ENCODE measurements at regions not wholly inside any gene's neighbourhood (a gene's known extent, or its start where the extent isn't known, plus 50 kb on each side); places are given as distances from the start of the nearest gene placed in this dataset.
"Not testable (repeated sequence)": the region's sequence is repeated elsewhere in the genome, so short reads cannot be mapped to it uniquely, and the experiment has no call there.

- no peak overlapping the region for H3K4me3 Mint-ChIP-seq
- H3K36me3 Mint-ChIP-seq = no peaks in the 10 kb centered on the region
- H3K9me3 Mint-ChIP-seq = peaks cover 3% of the 10 kb centered on the region
- no peak for ATAC-seq
- no peaks in the 10 kb centered on the region for H3K27me3 Mint-ChIP-seq
- no peaks in the 10 kb centered on the region for H3K4me1 Mint-ChIP-seq
- no peak overlapping the region for H3K27ac Mint-ChIP-seq
Measured at GRCh38 chr4:133278591-133278990, 129.5 kb downstream of the PCDH10 start.

- not testable (repeated sequence) for H3K4me1 Mint-ChIP-seq, H3K9me3 Mint-ChIP-seq, H3K27ac Mint-ChIP-seq, H3K36me3 Mint-ChIP-seq, ATAC-seq, H3K4me3 Mint-ChIP-seq, H3K27me3 Mint-ChIP-seq
Measured at GRCh38 chr4:133277940-133278339, 128.8 kb downstream of the PCDH10 start.

GRCh38 chr4:133275246-133275645, 126.2 kb downstream of the PCDH10 start:
- no peak overlapping the region for H3K4me3 Mint-ChIP-seq
- peaks cover 3% of the 10 kb centered on the region for H3K9me3 Mint-ChIP-seq
- no peaks in the 10 kb centered on the region for H3K36me3 Mint-ChIP-seq
- H3K27ac Mint-ChIP-seq = no peak overlapping the region
- no peaks in the 10 kb centered on the region for H3K4me1 Mint-ChIP-seq
- no peaks in the 10 kb centered on the region for H3K27me3 Mint-ChIP-seq
- no peak for ATAC-seq

- no peak overlapping the region for H3K4me3 Mint-ChIP-seq
- ATAC-seq = no peak
- no peaks in the 10 kb centered on the region for H3K27me3 Mint-ChIP-seq
- no peaks in the 10 kb centered on the region for H3K4me1 Mint-ChIP-seq
- peaks cover 3% of the 10 kb centered on the region for H3K9me3 Mint-ChIP-seq
- no peak overlapping the region for H3K27ac Mint-ChIP-seq
- no peaks in the 10 kb centered on the region for H3K36me3 Mint-ChIP-seq
Measured at GRCh38 chr4:133273401-133273800, 124.3 kb downstream of the PCDH10 start.

- H3K4me3 Mint-ChIP-seq = no peak overlapping the region
- no peak overlapping the region for H3K27ac Mint-ChIP-seq
- no peaks in the 10 kb centered on the region for H3K9me3 Mint-ChIP-seq
- no peaks in the 10 kb centered on the region for H3K36me3 Mint-ChIP-seq
- no peaks in the 10 kb centered on the region for H3K4me1 Mint-ChIP-seq
- H3K27me3 Mint-ChIP-seq = no peaks in the 10 kb centered on the region
- no peak for ATAC-seq
Measured at GRCh38 chr4:133270021-133270570, 121.0 kb downstream of the PCDH10 start.

- Mint-ChIP-seq H3K27ac (no peak overlapping the region), H3K4me1 (no peaks in the 10 kb centered on the region), H3K27me3 (no peaks in the 10 kb centered on the region), H3K9me3 (no peaks in the 10 kb centered on the region), H3K4me3 (no peak overlapping the region), H3K36me3 (no peaks in the 10 kb centered on the region)
- ATAC-seq = no peak
Measured at GRCh38 chr4:133268205-133268604, 119.1 kb downstream of the PCDH10 start.

- H3K27me3 Mint-ChIP-seq, H3K27ac Mint-ChIP-seq, H3K9me3 Mint-ChIP-seq, H3K36me3 Mint-ChIP-seq, H3K4me1 Mint-ChIP-seq, ATAC-seq, H3K4me3 Mint-ChIP-seq: not testable (repeated sequence)
Measured at GRCh38 chr4:133267506-133267905, 118.4 kb downstream of the PCDH10 start.

GRCh38 chr4:133266966-133267365, 117.9 kb downstream of the PCDH10 start:
- not testable (repeated sequence) for H3K9me3 Mint-ChIP-seq, H3K4me3 Mint-ChIP-seq, H3K27me3 Mint-ChIP-seq, ATAC-seq, H3K4me1 Mint-ChIP-seq, H3K36me3 Mint-ChIP-seq, H3K27ac Mint-ChIP-seq

GRCh38 chr4:133264251-133264650, 115.2 kb downstream of the PCDH10 start:
- H3K27ac Mint-ChIP-seq, H3K9me3 Mint-ChIP-seq, ATAC-seq, H3K27me3 Mint-ChIP-seq, H3K4me3 Mint-ChIP-seq, H3K36me3 Mint-ChIP-seq, H3K4me1 Mint-ChIP-seq: not testable (repeated sequence)

GRCh38 chr4:133263104-133263503, 114.0 kb downstream of the PCDH10 start:
- Mint-ChIP-seq H3K9me3 (no peaks in the 10 kb centered on the region), H3K27me3 (no peaks in the 10 kb centered on the region)

GRCh38 chr4:133247861-133248260, 98.8 kb downstream of the PCDH10 start:
- no peaks in the 10 kb centered on the region for H3K4me1 Mint-ChIP-seq
- no peaks in the 10 kb centered on the region for H3K36me3 Mint-ChIP-seq
- no peak overlapping the region for H3K27ac Mint-ChIP-seq
- H3K9me3 Mint-ChIP-seq = no peaks in the 10 kb centered on the region
- no peak for ATAC-seq
- H3K4me3 Mint-ChIP-seq = no peak overlapping the region
- no peaks in the 10 kb centered on the region for H3K27me3 Mint-ChIP-seq

More at GRCh38 chr4:133263104-133263503, 114.0 kb downstream of the PCDH10 start:
- no peaks in the 10 kb centered on the region for H3K4me1 Mint-ChIP-seq
- H3K36me3 Mint-ChIP-seq = no peaks in the 10 kb centered on the region
- H3K4me3 Mint-ChIP-seq = no peak overlapping the region
- ATAC-seq = no peak
- no peak overlapping the region for H3K27ac Mint-ChIP-seq

- H3K4me3 Mint-ChIP-seq = no peak overlapping the region
- no peaks in the 10 kb centered on the region for H3K4me1 Mint-ChIP-seq
- H3K36me3 Mint-ChIP-seq = no peaks in the 10 kb centered on the region
- no peaks in the 10 kb centered on the region for H3K27me3 Mint-ChIP-seq
- no peaks in the 10 kb centered on the region for H3K9me3 Mint-ChIP-seq
- H3K27ac Mint-ChIP-seq = no peak overlapping the region
- no peak for ATAC-seq
Measured at GRCh38 chr4:133245226-133245625, 96.1 kb downstream of the PCDH10 start.
